HG02759 (cell line): ENCODE measurements at regions not wholly inside any gene's neighbourhood (a gene's known extent, or its start where the extent isn't known, plus 50 kb on each side); places are given as distances from the start of the nearest gene placed in this dataset.

ENCODE experiments used
- ATAC-seq: cut with Tn5 transposase; IDR thresholded peaks from one replicate; pipeline ENCODE4 v1.9.1; 2021; ENCODE audit warnings: mild to moderate bottlenecking, moderate library complexity; ENCODE audit not compliant: unreplicated experiment

- ATAC-seq: no peak
Measured at GRCh38 chr2:234135750-234136221, 85.3 kb downstream of the SPP2 start.

GRCh38 chr2:234134496-234134895 is 84.0 kb downstream of the SPP2 start:
- no peak for ATAC-seq

- no peak for ATAC-seq
Measured at GRCh38 chr2:234133004-234133403, 82.5 kb downstream of the SPP2 start.

GRCh38 chr2:234130777-234131181 is 80.3 kb downstream of the SPP2 start:
- ATAC-seq: no peak

GRCh38 chr2:234128606-234129005 is 78.1 kb downstream of the SPP2 start:
- no peak for ATAC-seq
